ENCODE measurements at regions not wholly inside any gene's neighbourhood (a gene's known extent, or its start where the extent isn't known, plus 50 kb on each side); places are given as distances from the start of the nearest gene placed in this dataset.

DNA sequence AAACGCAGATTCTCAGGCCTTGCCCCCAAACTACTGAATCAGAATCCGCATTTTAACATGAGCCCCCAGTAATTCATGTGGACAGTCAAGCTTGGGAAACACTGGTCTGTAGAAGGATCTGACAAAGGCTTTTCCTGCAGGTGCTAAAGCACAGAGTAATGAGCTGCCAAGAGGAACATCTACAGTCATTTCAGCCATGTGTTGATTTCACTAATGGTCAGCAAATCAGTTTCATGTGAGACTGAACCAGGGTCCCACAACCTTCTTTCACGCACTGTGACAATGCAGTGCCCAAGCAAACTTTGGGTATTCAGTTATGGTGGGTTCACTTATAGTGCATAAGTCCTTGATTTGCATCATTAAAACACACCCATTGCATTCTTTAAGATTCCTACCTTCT lies 237.6 kb downstream of the TUSC7 start:
- TF ChIP-seq, protein P1, sequence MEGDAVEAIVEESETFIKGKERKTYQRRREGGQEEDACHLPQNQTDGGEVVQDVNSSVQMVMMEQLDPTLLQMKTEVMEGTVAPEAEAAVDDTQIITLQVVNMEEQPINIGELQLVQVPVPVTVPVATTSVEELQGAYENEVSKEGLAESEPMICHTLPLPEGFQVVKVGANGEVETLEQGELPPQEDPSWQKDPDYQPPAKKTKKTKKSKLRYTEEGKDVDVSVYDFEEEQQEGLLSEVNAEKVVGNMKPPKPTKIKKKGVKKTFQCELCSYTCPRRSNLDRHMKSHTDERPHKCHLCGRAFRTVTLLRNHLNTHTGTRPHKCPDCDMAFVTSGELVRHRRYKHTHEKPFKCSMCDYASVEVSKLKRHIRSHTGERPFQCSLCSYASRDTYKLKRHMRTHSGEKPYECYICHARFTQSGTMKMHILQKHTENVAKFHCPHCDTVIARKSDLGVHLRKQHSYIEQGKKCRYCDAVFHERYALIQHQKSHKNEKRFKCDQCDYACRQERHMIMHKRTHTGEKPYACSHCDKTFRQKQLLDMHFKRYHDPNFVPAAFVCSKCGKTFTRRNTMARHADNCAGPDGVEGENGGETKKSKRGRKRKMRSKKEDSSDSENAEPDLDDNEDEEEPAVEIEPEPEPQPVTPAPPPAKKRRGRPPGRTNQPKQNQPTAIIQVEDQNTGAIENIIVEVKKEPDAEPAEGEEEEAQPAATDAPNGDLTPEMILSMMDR (IDR thresholded peaks at IDR 0.05; ENCODE audit: low read depth, low read length): no peak
- no peak overlapping the region for H3K4me3 ChIP-seq (ENCODE audit: low read depth, low read length)

DNA sequence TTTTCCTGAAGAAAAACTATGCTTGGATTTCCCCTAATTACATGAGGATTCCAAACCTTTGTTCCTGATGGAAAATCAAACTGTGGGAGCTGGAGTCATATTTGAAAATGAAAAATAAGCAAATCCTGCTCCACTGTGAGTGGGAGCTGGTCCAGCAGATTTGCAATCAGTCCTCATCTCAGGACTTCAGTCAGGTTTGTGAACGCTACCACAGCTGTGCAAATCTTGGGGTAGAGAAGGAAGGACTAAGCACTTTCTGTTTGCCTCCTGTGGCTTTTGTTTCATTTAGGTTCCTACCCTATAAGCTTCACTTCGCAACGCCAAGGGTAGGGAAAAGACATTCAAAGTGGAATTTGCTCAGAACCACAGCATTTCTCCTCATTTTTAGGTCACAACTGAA lies 238.2 kb downstream of the TUSC7 start:
- H3K4me3 ChIP-seq (ENCODE audit: low read depth, low read length): no peak overlapping the region
- TF ChIP-seq, protein P1 (IDR thresholded peaks at IDR 0.05; ENCODE audit: low read depth, low read length): no peak

DNA sequence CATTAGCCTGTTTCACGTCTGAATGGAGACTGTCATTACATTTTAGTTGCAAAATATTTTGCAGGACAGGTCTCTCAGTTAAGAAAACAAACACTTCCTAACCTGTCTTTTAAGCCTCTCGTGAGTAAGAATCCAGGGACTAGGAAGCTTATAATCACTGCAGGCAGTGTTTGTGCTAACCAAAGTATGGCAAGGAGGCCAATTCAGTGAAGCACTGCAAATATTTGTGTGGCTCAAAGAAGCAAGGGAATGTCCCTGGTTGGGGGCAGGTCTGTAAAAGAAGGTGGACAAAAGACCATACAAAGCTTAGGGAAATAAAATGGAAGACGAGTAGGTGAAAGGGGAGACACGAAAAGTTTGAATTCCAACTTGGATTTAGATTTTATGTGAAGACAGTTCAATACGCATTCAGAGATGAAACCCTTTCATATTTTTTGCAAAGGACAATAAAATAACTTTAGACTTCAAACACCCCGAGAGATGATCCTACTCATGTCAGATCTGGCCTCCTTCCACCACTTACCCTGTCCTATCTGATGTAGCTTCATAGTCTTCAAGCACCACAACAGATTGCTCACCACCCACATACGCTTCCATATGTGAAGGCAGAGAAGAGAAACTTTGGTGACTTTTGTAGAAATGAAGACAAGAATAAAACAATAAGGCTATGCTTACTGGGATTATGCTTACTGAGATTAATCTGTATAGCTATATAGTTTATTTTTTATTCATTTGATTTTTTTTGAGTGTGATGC lies 240.9 kb downstream of the TUSC7 start:
- no peak overlapping the region for H3K4me3 ChIP-seq (ENCODE audit: low read depth, low read length)
- TF ChIP-seq, protein P1 (IDR thresholded peaks at IDR 0.05; ENCODE audit: low read depth, low read length): no peak

DNA sequence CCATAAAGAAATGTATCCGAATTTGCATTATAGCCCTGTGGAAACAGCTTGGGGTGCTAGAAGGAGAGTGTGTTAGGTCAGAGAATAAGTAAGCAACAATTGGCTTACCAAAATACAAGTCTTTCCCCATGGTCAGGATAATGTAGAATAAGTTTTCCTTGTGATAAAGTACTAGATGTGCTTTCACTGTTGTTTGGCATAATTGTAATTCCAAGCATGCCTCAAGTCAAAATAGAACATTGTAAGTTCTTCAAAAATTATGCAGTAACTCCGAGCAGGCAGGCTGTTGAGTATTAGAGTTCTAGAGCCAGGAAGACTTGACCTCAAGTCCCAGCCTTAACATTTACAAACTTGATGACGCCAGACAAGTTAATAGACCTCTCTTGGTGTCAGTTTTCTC lies 242.0 kb downstream of the TUSC7 start:
- TF ChIP-seq, protein P1 (IDR thresholded peaks at IDR 0.05; ENCODE audit: low read depth, low read length): no peak
- H3K4me3 ChIP-seq (ENCODE audit: low read depth, low read length): no peak overlapping the region

DNA sequence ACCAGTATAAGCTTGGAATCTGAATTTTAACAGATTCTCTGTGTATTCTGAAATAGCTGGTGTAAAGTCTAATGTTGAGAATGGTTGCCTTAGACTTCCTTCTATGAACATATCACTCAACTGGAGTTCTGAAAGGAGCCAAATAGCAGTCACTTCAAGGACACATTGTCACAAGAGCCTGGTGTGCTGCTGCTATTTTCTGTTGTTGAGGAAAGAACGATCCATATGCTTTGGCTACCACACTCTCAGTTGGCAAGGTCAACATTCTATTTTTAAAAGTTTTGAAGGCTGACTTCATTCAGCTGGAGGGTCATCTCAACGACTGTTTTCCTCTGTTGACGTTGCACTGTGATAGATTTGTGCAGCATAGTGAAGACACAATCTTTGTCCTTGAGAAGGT lies 248.7 kb downstream of the TUSC7 start:
- H3K4me3 ChIP-seq (ENCODE audit: low read depth, low read length): no peak overlapping the region
- TF ChIP-seq, protein P1 (IDR thresholded peaks at IDR 0.05; ENCODE audit: low read depth, low read length): no peak

DNA sequence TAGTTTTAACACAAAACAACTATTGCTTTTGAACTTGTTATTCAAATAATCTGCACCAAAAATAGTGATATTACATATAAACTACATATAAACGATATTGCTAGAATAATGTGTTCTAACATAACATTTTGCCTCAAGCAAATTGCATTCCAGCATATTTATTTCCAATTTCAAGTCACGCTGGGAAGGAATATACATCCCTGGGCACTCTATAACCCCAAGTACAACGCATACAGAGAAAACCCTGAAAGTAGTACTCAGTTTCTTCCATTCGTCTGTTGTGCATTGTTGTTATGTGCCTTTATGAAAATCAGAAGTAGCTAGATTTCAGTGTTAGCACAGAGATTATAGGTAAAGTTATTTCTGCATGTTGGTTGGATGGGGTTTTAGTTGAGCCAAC lies 251.5 kb downstream of the TUSC7 start:
- TF ChIP-seq, protein P1 (IDR thresholded peaks at IDR 0.05; ENCODE audit: low read depth, low read length): no peak
- no peak overlapping the region for H3K4me3 ChIP-seq (ENCODE audit: low read depth, low read length)

DNA sequence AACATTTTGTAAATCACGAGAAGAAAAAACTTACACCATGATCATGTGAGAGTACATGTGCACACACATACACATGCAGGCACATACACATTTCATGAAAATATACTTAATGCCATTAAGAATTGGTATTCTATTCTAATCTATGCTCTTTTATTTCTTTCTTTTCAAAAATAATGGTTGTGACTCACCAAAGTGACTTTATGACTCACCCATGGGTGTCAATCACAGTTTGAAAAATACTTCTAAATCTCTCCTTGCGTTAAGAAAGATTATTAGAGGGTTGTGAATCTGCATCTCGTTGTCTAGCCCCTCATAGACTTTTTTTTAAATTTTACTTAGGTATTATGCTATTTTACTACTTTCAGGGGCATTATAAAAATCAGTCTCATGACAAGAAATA lies 254.2 kb downstream of the TUSC7 start:
- no peak overlapping the region for H3K4me3 ChIP-seq (ENCODE audit: low read depth, low read length)
- TF ChIP-seq, protein P1 (IDR thresholded peaks at IDR 0.05; ENCODE audit: low read depth, low read length): no peak

Measured in WI38 (cell line).